Ramos (cell line): ENCODE measurements at regions not wholly inside any gene's neighbourhood (a gene's known extent, or its start where the extent isn't known, plus 50 kb on each side); places are given as distances from the start of the nearest gene placed in this dataset.

Experiments used
- in situ Hi-C: fragments of 300-500 bp; cut with MboI; formaldehyde crosslinking; loops from one replicate; pipeline ENCODE4 v1.14.3; 2022; ENCODE audit warnings: low sequenced_read_pairs; ENCODE audit not compliant: unreplicated experiment

GRCh38 chr2:164187121-164187520 lies 434.2 kb downstream of the GRB14 start:
- in situ Hi-C loops, result no loop called here

DNA sequence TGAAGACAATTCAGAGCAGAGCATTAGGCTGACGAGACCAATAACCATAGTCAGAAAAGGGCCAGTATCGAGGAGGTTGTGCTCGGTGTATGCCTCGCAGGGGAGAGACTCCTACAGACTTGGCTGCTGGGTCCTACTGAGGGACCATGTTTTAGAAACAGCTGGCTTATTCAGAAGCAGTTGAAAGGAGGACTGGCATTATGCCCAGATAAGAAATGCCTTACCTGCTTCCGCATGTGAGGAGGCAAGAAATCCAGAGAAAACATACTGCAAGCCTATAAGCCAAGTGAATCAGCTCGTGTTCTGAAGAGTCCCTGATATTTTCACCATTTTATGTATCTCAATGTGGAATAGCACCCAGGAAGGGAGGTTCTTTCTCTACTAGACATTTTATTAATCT lies 434.7 kb downstream of the GRB14 start:
- in situ Hi-C loops, result no loop called here

- in situ Hi-C loops, result no loop called here
These were observed 439.1 kb downstream of the GRB14 start for GRCh38 chr2:164182116-164182627.

GRCh38 chr2:164178835-164179465 lies 442.3 kb downstream of the GRB14 start:
- in situ Hi-C loops, result no loop called here

DNA sequence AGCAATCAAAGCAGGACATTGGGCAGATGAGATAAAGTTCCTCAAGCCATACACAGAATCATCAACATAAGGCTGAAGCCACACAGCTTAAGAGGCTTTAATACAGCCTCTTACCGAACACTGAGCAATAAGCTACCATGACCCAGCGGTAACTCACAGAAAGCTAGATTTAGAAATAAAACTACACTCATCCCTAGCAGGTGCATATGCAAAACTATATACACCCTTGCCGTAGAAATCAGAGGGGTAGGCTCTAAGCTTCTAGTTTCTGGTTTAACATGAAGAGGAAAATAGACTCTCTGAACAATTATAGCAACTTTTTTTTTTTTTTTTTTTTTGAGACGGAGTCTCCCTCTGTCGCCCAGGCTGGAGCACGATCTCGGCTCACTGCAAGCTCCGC lies 428.8 kb upstream of the FIGN start:
- in situ Hi-C loops, result no loop called here

DNA sequence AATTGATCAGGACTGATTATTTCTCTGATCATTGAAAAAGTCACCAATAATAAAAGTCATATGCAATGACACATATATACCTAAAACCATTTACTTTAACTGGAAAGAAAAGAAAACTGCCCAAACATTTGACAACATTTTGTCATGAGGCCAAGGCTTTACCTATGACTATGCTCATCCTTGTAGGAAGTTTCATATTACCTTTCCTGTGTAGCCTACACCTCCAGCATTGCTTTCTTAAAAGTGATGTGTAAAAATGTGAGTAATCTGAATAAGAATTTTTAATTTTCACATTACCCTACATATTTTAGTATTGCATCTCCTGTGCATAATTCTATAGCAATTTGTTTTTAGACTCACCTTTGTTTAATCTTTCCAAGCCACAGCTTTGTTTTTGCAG lies 419.8 kb upstream of the FIGN start:
- in situ Hi-C loops, result no loop called here

GRCh38 chr2:164151522-164151921 lies 415.7 kb upstream of the FIGN start:
- in situ Hi-C loops, result no loop called here

DNA sequence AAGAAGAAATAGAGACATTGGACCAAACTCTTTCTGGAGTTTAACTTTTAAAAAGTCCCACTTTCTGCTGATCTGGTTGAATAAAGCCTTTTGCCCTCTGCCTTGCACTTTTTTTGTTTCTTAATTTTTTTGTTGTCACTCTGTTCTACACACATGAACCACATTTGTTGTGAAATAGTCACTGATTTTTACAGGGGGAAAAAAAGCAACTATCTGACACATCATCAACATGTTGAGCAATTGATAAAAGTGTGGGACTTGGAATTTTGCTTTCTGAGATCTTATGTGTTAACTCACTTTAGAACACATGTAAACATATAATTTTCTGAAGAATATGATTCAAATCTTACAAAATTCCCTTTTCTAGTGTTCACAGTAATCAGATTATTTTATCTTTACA lies 414.8 kb upstream of the FIGN start:
- in situ Hi-C loops, result no loop called here

DNA sequence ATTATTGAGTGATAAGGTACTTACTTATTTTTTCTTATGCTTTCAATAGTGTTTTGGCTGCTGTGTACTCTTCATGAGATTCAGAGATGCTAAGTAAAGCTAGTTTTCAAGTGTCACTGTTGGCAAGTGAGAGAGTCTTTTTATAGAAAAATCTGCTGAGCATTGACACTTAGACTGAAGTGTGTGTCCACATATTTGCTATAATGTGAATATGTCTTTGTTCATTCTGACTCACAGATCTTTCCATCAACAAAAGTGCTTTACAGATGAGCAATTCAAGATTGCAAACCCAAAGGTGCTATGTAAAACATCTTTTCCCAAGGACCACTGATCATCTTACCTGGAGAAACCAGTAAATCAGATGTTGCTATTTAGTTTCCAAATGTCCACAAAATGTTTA lies 410.6 kb upstream of the FIGN start:
- in situ Hi-C loops, result no loop called here

DNA sequence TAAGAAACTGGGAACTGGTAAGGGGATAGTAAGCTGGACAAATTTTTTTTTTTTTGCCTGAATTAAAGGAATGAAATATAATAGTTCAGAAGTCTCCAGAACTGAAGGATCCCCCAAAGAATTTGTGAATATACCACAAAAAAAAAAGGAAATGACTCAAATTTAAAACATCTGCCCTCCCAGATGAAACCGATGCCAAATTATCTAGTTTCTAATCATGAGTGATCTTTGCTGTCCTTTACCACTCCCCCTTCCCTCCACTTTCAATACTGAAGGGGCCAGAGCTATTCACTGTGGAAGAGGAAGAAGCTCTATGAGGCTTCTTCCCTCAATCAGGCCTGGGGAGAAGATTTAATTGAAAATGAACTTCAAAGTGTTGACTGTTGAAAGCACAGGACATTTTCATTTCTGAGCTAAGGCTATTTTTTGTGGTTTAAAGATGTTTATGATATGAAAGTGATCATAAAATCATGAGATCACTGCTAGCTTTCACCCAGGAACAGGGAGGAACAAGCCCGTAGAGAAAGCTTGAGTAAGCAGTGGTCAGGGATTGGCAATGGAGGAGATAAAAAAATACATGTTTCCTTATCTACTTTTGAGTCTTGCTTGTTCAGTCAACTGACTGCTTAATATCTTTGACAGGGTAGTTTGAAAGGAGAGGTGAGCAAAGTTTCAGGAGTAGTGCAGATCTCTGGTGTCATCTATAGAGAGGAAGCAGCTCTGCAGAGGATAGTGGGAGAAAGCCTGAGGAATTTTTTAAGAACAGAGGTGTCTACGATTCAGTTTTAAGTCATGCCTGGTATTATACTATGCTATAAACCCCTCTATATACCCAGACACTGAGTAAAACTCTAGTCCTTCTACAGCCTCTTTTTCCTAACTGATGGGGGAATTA lies 409.5 kb upstream of the FIGN start:
- in situ Hi-C loops, result no loop called here

DNA sequence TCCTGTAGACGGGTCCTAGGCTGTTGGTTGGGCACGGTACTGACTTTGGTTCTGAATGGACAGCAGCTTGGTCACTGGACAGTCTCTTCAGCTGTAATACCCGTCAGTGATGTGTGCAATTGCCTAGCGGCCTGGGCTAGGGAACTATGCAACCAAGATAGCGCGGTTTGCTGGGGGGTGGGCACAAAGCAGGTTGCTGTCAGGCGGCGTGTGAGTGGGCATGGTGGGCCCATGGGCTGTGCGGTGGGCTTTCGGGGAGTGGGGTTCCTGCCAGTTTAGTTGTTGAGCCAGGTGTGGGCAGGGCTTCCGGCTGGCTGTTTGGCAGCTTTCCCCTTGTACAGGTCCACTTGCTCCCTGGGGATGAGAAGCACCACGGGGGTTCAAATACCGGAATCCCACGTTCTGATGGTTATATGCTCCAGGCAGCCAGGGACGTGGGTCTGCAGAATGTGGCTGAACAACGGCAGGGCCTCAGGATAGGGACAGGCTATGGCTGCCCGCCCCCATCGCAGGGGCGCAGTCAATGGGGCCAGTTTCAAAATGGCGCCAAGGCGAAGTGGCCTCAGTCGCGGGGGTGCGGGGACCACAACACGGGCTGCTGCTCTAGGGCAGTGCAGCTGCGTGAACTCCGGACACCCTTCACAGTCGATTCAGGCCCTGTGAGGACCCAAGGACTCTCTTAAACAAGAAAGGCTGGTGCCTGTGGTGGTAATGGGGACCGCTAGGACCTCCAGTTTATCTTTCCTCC lies 407.5 kb upstream of the FIGN start:
- in situ Hi-C loops, result no loop called here

GRCh38 chr2:164142755-164143154 lies 406.9 kb upstream of the FIGN start:
- in situ Hi-C loops, result no loop called here

- in situ Hi-C loops, result no loop called here
These were observed 405.5 kb upstream of the FIGN start for GRCh38 chr2:164141271-164141670.

DNA sequence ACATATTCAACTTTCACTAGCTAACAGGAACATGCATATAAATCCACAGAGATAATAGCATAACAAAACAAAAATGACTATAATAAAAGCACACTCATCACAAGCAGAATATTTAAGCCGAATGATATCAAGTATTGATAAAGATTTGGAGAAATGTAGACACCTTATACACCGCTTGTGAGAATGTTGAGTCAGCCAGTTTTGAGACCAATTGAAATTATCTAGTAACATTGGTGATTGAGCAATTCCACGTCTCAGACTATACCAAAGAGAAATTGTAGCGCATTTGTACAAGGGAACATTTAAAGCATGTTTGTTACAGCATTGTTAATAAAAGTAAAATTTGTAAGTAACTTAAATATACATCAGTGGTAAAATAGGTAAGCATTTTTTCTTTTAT lies 402.9 kb upstream of the FIGN start:
- in situ Hi-C loops, result no loop called here

GRCh38 chr2:164134336-164134735 lies 398.5 kb upstream of the FIGN start:
- in situ Hi-C loops, result no loop called here

DNA sequence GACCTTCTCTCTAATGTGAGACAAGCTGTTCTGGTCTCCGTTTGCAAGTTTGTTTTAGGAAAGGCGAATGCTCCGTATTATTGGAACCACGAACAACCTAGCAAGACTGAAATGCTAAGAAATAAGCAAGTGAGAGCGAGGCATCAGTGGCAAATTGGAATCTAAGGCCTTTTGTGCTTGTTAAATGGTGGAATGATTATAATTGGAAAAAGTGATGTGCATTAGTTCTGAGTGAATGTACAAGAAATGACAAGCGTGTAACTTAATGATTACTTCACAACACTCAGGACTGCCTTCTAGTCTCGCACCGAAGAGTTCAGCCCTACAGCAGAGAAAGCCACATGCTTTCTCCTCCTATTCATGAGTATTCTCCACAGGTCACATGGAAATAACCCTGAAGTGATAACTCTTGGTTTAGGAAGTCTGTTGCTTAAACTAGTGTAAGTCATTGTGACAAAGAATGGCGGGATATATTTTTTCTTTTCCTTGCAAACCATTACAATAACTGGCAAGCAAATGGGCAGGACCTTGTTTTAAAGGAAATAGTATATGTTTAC lies 392.2 kb upstream of the FIGN start:
- in situ Hi-C loops, result no loop called here

GRCh38 chr2:164126960-164127660 lies 391.3 kb upstream of the FIGN start:
- in situ Hi-C loops, result no loop called here

DNA sequence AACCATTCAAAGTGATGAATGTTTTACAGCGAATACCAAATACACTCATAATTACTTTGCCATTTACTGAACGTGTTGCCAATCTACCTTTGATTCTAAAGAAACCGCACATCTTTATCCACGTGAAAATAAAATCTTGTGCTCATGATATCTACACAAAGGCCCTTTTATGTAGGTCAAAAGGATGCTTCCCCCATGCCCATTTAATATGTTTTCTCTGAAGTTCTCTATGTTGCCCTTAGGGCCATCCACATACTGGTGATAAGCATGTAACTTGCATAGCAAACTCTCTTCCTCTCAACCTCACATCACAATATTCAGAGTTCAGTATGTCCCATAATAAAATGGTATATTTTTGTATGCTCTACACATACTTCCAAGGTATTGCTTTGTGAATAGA lies 380.0 kb upstream of the FIGN start:
- in situ Hi-C loops, result no loop called here

DNA sequence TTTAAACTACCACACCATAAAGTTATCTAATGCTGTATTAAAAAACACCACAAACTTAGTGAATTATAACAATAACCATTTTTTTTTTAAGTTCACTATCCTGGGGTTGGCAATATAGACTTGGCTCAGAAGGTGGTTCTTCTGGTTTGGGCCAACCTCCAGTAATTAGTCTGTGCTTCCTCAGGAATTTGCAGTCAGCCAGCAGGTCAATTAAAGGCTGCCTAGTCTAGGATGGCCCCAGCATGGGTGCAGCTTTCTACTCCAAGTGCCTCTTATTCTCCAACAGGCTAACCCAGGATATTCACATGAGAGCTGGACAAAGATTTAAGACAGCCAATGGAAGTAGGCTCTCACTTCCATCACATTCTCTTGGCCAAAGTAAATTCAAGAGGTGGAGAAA lies 379.1 kb upstream of the FIGN start:
- in situ Hi-C loops, result no loop called here

- in situ Hi-C loops, result no loop called here
These were observed 376.3 kb upstream of the FIGN start for GRCh38 chr2:164112105-164112504.
